ENCODE measurements at regions not wholly inside any gene's neighbourhood (a gene's known extent, or its start where the extent isn't known, plus 50 kb on each side); places are given as distances from the start of the nearest gene placed in this dataset.

DNA sequence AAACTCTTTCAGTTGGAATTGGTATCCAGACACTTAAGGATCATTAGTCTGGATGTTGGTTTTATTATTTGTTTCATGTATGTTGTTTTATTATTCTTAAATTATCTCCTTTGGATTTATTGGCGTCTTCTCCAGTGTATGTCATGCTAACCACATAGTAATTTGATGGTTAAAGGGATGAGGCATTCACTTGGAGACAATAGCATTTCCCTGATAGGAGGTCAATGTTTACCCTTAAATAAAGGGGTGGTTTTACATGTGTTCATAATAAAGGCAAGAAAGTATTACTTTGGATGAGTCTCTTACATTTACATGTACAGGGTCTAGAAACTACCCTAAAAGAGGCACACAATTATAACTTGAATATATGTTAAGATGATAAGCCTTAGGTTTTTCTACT, 51.2 kb upstream of the RNF144B start:
- no peak for TF ChIP-seq ZNF384 (IDR thresholded peaks at IDR 0.05; ENCODE audit: borderline replicate concordance, low read depth, low read length)
- no peak for TF ChIP-seq CEBPB (IDR thresholded peaks at IDR 0.05; ENCODE audit: borderline replicate concordance in 1 of 2, low read depth in 2 of 2, low read length in 2 of 2)
- no peak for TF ChIP-seq ZNF622 (IDR thresholded peaks at IDR 0.05)
- TF ChIP-seq, protein P1, sequence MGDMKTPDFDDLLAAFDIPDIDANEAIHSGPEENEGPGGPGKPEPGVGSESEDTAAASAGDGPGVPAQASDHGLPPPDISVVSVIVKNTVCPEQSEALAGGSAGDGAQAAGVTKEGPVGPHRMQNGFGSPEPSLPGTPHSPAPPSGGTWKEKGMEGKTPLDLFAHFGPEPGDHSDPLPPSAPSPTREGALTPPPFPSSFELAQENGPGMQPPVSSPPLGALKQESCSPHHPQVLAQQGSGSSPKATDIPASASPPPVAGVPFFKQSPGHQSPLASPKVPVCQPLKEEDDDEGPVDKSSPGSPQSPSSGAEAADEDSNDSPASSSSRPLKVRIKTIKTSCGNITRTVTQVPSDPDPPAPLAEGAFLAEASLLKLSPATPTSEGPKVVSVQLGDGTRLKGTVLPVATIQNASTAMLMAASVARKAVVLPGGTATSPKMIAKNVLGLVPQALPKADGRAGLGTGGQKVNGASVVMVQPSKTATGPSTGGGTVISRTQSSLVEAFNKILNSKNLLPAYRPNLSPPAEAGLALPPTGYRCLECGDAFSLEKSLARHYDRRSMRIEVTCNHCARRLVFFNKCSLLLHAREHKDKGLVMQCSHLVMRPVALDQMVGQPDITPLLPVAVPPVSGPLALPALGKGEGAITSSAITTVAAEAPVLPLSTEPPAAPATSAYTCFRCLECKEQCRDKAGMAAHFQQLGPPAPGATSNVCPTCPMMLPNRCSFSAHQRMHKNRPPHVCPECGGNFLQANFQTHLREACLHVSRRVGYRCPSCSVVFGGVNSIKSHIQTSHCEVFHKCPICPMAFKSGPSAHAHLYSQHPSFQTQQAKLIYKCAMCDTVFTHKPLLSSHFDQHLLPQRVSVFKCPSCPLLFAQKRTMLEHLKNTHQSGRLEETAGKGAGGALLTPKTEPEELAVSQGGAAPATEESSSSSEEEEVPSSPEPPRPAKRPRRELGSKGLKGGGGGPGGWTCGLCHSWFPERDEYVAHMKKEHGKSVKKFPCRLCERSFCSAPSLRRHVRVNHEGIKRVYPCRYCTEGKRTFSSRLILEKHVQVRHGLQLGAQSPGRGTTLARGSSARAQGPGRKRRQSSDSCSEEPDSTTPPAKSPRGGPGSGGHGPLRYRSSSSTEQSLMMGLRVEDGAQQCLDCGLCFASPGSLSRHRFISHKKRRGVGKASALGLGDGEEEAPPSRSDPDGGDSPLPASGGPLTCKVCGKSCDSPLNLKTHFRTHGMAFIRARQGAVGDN (IDR thresholded peaks at IDR 0.05): no peak
- TF ChIP-seq, protein P2, sequence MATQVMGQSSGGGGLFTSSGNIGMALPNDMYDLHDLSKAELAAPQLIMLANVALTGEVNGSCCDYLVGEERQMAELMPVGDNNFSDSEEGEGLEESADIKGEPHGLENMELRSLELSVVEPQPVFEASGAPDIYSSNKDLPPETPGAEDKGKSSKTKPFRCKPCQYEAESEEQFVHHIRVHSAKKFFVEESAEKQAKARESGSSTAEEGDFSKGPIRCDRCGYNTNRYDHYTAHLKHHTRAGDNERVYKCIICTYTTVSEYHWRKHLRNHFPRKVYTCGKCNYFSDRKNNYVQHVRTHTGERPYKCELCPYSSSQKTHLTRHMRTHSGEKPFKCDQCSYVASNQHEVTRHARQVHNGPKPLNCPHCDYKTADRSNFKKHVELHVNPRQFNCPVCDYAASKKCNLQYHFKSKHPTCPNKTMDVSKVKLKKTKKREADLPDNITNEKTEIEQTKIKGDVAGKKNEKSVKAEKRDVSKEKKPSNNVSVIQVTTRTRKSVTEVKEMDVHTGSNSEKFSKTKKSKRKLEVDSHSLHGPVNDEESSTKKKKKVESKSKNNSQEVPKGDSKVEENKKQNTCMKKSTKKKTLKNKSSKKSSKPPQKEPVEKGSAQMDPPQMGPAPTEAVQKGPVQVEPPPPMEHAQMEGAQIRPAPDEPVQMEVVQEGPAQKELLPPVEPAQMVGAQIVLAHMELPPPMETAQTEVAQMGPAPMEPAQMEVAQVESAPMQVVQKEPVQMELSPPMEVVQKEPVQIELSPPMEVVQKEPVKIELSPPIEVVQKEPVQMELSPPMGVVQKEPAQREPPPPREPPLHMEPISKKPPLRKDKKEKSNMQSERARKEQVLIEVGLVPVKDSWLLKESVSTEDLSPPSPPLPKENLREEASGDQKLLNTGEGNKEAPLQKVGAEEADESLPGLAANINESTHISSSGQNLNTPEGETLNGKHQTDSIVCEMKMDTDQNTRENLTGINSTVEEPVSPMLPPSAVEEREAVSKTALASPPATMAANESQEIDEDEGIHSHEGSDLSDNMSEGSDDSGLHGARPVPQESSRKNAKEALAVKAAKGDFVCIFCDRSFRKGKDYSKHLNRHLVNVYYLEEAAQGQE (IDR thresholded peaks at IDR 0.05; ENCODE audit: low read depth, low read length): no peak
- no peak for TF ChIP-seq ZZZ3 (IDR thresholded peaks at IDR 0.05; ENCODE audit: control insufficient read depth, insufficient read length, low read depth)
- TF ChIP-seq, protein P3, sequence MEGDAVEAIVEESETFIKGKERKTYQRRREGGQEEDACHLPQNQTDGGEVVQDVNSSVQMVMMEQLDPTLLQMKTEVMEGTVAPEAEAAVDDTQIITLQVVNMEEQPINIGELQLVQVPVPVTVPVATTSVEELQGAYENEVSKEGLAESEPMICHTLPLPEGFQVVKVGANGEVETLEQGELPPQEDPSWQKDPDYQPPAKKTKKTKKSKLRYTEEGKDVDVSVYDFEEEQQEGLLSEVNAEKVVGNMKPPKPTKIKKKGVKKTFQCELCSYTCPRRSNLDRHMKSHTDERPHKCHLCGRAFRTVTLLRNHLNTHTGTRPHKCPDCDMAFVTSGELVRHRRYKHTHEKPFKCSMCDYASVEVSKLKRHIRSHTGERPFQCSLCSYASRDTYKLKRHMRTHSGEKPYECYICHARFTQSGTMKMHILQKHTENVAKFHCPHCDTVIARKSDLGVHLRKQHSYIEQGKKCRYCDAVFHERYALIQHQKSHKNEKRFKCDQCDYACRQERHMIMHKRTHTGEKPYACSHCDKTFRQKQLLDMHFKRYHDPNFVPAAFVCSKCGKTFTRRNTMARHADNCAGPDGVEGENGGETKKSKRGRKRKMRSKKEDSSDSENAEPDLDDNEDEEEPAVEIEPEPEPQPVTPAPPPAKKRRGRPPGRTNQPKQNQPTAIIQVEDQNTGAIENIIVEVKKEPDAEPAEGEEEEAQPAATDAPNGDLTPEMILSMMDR (IDR thresholded peaks at IDR 0.05 in 2 of 3, conservative IDR thresholded peaks at IDR 0.05 in 1 of 3; ENCODE audit: control insufficient read depth in 2 of 3, extremely low read depth in 1 of 3, insufficient read depth in 1 of 3, low read depth in 3 of 3, low read length in 3 of 3): no peak
- no peak for TF ChIP-seq EZH2 (IDR thresholded peaks at IDR 0.05; ENCODE audit: borderline replicate concordance, control insufficient read depth, low read depth, low read length)
